Parathyroid adenoma (tissue), 2 donors: ENCODE measurements at regions not wholly inside any gene's neighbourhood (a gene's known extent, or its start where the extent isn't known, plus 50 kb on each side); places are given as distances from the start of the nearest gene placed in this dataset.

ENCODE experiments used
- H2AFZ ChIP-seq: fragments of 300-600 bp; sonication (generic); one replicate; pipeline ENCODE4 v1.7.0; 2017; ENCODE audit warnings: antibody characterized with exemption, mild to moderate bottlenecking
- H3K27ac ChIP-seq: fragments of 300-600 bp; sonication (generic); one replicate; pipeline ENCODE4 v1.7.0; 2017
- H3K27me3 ChIP-seq: fragments of 300-600 bp; sonication (generic); one replicate; pipeline ENCODE4 v1.7.0; 2017; ENCODE audit warnings: low read length; ENCODE audit not compliant: control insufficient read depth, insufficient read depth
- H3K36me3 ChIP-seq: fragments of 300-600 bp; sonication (generic); one replicate; pipeline ENCODE4 v1.7.0; 2017; ENCODE audit warnings: low read length; ENCODE audit not compliant: control insufficient read depth, insufficient read depth
- H3K4me1 ChIP-seq: fragments of 300-600 bp; sonication (generic); one replicate; pipeline ENCODE4 v1.7.0; 2017; ENCODE audit warnings: control low read depth
- H3K4me2 ChIP-seq: fragments of 300-600 bp; sonication (generic); one replicate; pipeline ENCODE4 v1.7.0; 2017; ENCODE audit warnings: low read length
- H3K4me3 ChIP-seq: fragments of 300-600 bp; sonication (generic); one replicate; pipeline ENCODE4 v1.7.0; 2017; ENCODE audit warnings: low read depth, low read length
- H3K79me2 ChIP-seq: fragments of 300-600 bp; sonication (generic); one replicate; pipeline ENCODE4 v1.7.0; 2017; ENCODE audit warnings: control low read depth
- H3K9ac ChIP-seq: fragments of 300-600 bp; sonication (generic); one replicate; pipeline ENCODE4 v1.7.0; 2017; ENCODE audit warnings: mild to moderate bottlenecking
- H3K9me3 ChIP-seq: fragments of 300-600 bp; sonication (generic); one replicate; pipeline ENCODE4 v1.7.0; 2017; ENCODE audit warnings: low read length; ENCODE audit not compliant: control insufficient read depth
- TF ChIP-seq, protein P1 (sequence below): fragments of 300-600 bp; sonication (generic); IDR thresholded peaks from one replicate; pipeline ENCODE4 v1.7.0; 2017; ENCODE audit warnings: antibody characterized with exemption, mild to moderate bottlenecking
- donor health status: primary hyperparathyroidism.

DNA sequence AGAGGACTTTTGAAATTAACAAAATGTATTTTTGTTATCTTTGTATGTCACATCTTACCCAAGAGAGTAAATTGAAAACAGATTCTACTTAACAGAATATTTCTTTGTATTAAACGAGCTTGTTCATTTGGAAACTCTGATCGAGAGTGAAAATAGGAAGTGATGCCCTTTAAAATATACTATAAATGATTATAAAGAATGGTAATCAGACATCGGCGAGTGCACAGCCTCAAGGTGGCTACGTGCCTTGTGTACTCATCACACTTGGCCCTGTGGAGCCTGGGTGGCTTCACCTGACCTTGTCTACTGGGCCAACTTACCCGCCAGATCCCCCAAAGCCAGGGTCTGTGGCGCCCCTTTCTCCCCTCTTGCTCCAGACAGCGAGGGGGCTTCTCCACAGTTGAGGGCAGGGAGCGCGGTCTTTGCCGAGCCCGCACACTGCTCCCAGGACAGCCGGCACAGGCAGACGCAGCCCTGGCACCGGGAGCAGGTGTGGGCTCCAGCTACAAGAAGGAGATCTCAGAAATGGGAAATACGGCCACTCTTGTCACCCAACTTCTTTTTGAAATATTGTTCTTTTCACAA, 243.2 kb downstream of the CEMIP2 start:
- H3K9me3 ChIP-seq = no peaks in the 10 kb centered on the region
- H3K4me3 ChIP-seq = no peak overlapping the region
- no peaks in the 10 kb centered on the region for H3K27me3 ChIP-seq
- no peaks in the 10 kb centered on the region for H3K79me2 ChIP-seq
- H3K4me1 ChIP-seq = no peaks in the 10 kb centered on the region
- no peak overlapping the region for H3K9ac ChIP-seq
- H2AFZ ChIP-seq = no peak overlapping the region
- TF ChIP-seq, protein P1, sequence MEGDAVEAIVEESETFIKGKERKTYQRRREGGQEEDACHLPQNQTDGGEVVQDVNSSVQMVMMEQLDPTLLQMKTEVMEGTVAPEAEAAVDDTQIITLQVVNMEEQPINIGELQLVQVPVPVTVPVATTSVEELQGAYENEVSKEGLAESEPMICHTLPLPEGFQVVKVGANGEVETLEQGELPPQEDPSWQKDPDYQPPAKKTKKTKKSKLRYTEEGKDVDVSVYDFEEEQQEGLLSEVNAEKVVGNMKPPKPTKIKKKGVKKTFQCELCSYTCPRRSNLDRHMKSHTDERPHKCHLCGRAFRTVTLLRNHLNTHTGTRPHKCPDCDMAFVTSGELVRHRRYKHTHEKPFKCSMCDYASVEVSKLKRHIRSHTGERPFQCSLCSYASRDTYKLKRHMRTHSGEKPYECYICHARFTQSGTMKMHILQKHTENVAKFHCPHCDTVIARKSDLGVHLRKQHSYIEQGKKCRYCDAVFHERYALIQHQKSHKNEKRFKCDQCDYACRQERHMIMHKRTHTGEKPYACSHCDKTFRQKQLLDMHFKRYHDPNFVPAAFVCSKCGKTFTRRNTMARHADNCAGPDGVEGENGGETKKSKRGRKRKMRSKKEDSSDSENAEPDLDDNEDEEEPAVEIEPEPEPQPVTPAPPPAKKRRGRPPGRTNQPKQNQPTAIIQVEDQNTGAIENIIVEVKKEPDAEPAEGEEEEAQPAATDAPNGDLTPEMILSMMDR = no peak
- no peak overlapping the region for H3K27ac ChIP-seq
- H3K36me3 ChIP-seq = no peaks in the 10 kb centered on the region
- no peak overlapping the region for H3K4me2 ChIP-seq

DNA sequence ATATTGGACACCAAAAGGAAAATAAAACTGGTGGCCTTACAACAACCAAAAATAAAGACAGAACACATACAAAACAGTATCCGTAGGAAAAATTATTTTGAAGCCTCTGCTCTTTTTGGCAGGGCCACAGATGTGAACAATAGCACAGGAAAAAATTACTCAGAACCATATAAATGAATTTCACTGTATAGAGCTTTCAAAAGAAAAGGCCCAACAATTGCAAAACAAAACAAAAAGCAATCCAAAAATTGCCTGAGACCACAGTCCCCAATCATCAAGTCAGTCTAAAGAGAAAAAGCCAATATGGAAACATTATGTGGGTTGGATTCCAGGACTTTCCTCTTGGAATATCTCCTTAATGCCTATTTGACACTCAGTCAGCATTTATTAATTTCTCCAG, 243.8 kb downstream of the CEMIP2 start:
- no peaks in the 10 kb centered on the region for H3K4me1 ChIP-seq
- no peaks in the 10 kb centered on the region for H3K9me3 ChIP-seq
- no peak overlapping the region for H3K9ac ChIP-seq
- H3K4me3 ChIP-seq = no peak overlapping the region
- H3K79me2 ChIP-seq = no peaks in the 10 kb centered on the region
- TF ChIP-seq, protein P1 = no peak
- H3K4me2 ChIP-seq = no peak overlapping the region
- H3K27me3 ChIP-seq = no peaks in the 10 kb centered on the region
- H3K36me3 ChIP-seq = no peaks in the 10 kb centered on the region
- no peak overlapping the region for H3K27ac ChIP-seq
- no peak overlapping the region for H2AFZ ChIP-seq

DNA sequence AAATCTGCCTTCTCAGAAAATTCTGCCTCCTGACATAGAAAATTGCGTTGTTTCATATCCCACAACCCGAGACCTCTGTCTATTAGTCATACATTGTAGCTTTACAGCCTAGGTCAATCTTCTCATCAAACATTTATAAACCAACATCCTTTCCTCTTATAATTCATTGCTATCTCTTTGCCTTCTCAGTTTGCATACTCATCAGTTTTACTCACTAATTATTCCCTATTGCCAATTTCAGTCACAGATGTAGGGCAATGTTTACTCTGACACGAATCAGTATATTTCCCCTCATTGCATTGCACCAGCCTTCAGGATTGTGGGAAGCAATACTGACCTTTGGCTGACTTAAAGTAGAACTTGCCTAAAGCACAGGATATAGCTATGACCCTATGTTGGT, 247.2 kb downstream of the CEMIP2 start:
- no peaks in the 10 kb centered on the region for H3K4me1 ChIP-seq
- no peak overlapping the region for H2AFZ ChIP-seq
- no peak overlapping the region for H3K27ac ChIP-seq
- TF ChIP-seq, protein P1 = no peak
- no peak overlapping the region for H3K4me2 ChIP-seq
- no peak overlapping the region for H3K9ac ChIP-seq
- no peaks in the 10 kb centered on the region for H3K27me3 ChIP-seq
- no peaks in the 10 kb centered on the region for H3K9me3 ChIP-seq
- no peak overlapping the region for H3K4me3 ChIP-seq
- no peaks in the 10 kb centered on the region for H3K36me3 ChIP-seq
- no peaks in the 10 kb centered on the region for H3K79me2 ChIP-seq

DNA sequence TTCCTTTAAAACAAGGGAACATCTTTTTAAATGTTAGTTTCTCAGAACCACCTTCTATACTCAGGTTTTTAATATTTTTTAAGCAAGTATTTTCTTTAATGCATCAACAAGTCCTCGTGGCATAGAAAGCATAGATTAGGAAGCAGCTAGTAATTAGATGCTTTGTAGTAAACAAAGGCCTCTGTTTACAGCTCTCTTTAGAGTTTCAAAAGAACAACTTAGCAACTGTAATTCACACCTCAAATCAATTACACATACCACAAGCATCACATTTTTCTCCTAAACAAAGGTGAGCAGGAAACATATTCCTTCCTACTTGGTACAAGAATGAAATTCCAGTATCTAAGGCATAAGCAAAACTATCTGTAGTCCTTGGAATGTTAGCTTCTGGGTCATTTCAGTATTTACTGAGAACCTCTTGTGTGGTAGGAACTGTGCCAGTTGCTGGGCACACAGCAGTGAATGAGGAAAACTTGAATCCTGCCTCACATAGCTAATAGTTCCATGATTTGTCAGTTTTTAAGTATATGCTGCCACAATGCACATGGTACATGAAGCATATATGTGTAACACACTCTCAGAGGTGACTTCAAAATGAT, 249.1 kb downstream of the CEMIP2 start:
- TF ChIP-seq, protein P1 = no peak
- H3K27ac ChIP-seq = no peak overlapping the region
- H3K9me3 ChIP-seq = no peaks in the 10 kb centered on the region
- H2AFZ ChIP-seq = no peak overlapping the region
- H3K9ac ChIP-seq = no peak overlapping the region
- no peak overlapping the region for H3K4me3 ChIP-seq
- H3K36me3 ChIP-seq = no peaks in the 10 kb centered on the region
- no peaks in the 10 kb centered on the region for H3K4me1 ChIP-seq
- H3K27me3 ChIP-seq = no peaks in the 10 kb centered on the region
- no peak overlapping the region for H3K4me2 ChIP-seq
- no peaks in the 10 kb centered on the region for H3K79me2 ChIP-seq
